AG08396 (cell line): ENCODE measurements at regions not wholly inside any gene's neighbourhood (a gene's known extent, or its start where the extent isn't known, plus 50 kb on each side); places are given as distances from the start of the nearest gene placed in this dataset.

Experiments
- DNase-seq: peaks from one replicate; pipeline ENCODE4 v3.0.0; 2012; ENCODE audit warnings: low spot score, mixed read lengths

DNA sequence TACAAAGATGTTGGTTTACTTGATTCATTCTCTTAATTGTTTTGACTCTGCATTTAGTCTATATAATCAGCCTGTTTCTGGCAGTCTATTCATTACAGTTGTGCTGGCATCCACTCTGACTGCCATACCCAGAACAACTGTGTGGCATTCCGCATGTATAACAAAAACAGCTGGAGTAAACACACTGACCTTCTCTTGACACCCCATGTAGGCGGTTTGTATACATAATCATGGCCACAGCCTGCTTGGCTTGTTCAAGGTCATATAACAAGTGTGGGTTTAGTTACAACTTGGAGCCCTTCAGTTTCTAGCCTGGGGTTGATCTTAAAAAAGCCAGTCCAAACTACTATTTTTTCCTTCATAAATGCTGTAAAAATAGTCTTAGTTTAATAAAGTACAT lies 70.9 kb downstream of the MBL2 start:
- no peak for DNase-seq

GRCh38 chr10:52703451-52703850 lies 69.1 kb downstream of the MBL2 start:
- no peak for DNase-seq

DNA sequence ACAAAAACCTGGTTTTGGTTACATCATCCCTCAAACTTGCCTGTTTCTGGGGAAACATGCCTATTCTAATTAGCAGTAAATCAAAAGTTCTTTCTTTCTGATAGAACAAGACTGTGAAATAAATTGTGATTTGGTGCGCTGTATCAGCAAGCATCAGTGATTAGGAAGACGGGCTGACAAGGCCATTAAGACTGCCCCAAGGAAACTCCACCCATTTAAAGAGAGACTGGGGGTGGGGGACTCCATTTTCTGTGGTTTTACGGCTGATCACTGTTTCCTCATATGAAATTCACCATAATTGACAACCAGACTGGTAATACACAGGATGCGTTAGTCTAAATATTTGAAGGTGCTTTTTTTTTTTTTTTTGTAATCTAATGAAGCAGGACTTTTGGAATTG lies 68.7 kb downstream of the MBL2 start:
- no peak for DNase-seq

GRCh38 chr10:52706332-52707070 lies 66.1 kb downstream of the MBL2 start:
- no peak for DNase-seq
